HG03159 (cell line): ENCODE measurements at regions not wholly inside any gene's neighbourhood (a gene's known extent, or its start where the extent isn't known, plus 50 kb on each side); places are given as distances from the start of the nearest gene placed in this dataset.

Experiments
- ATAC-seq: cut with Tn5 transposase; IDR thresholded peaks from one replicate; pipeline ENCODE4 v1.9.1; 2021; ENCODE audit warnings: mild to moderate bottlenecking, moderate library complexity; ENCODE audit not compliant: unreplicated experiment

DNA sequence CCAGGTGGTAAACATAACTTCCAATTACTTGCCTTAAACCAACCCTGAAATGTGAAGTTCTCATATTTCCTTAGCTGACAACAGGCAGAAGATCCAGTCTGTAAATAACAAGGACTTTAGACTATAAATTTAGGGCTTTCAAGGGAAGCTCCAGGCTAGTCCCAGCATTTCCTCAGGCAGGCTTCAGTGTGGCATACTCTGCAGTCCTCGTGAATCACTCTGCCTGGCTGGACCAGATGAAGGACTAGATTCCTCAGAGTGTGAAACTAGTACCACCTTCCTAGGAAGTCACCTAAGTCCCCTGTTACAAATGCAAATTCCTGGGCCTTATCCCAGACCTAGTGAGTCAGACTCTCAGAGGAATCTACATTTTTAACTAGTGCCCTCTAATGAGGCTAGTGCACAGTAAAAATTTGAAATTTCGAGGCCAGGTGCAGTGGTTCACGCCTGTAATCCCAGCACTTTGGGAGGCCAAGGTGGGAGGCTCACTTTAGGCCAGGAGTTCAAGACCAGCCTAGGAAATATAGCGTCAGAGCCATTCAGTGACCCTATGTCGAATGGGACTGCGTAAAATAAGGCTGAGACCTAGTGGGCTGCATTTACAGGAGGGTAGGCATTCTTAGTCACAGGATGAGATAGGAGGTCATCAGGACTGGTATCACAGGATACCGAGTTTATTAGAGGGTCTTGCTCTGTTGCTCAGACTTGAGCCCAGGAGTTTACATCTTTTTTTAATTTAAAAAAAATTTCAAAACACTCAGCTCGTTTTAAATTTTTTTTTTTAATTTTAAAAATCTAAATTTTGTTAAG lies 279.6 kb upstream of the JARID2 start:
- ATAC-seq: no peak

DNA sequence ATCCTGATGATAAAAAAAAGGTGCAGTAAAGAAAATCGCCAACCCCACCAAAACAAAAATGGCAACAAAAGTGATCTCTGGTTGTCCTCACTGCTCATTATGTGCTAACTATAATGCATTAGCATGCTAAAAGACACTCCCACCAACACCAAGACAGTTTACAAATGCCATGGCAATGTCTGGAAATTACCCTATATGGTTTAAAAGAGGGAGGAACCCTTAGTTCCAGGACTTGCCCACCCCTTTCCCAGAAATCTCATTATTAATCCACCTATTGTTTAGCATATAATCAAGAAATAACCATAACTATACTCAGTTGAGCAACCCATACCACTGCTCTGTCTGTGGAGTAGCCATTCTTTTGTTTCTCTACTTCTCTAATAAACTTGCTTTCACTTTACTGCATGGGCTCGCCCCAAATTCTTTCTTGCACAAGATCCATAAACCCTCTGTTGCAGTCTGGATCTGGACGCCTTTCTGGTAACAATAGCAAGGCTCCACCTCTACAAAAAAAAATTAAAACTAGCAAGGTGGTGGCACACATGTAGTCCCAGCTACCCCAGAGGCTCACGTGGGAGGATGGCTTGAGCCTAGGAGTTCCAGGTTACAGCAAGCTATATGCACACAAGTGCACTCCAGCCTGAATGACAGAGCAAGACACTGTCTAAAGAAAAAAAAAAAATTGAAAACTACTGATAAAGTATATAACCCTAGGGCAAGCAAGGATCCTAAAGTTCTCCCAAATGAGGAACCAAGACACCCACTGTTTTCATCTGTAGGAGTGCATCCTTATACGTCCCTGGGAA lies 278.8 kb upstream of the JARID2 start:
- ATAC-seq: no peak

DNA sequence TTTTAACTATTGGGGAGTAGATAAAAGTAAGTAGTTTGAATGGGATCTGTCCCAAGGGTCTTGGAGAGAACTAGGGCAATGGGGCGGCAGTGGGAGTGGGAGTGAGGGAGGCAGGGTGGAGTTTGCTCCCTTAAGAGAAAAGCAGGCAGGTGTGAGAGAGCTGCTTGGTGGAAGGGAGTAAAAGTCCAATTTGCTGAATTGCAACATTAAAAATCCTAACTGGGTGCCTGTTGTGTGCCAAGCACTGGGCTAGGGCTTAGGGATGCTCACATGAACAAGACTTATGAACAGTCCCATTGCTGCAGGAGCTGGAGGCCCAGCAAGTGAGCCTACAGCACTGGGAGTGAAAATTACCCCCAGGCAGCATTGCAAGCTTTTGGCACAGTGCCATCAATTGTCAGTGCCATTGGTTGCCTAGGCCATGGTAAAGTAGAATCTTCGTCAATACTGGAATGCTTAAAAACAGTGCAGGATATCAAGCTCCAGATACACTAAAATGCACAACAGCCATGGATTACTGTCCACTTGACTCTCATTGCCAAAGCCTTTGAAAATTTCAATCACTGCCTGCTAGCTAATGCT lies 277.7 kb upstream of the JARID2 start:
- ATAC-seq: no peak

DNA sequence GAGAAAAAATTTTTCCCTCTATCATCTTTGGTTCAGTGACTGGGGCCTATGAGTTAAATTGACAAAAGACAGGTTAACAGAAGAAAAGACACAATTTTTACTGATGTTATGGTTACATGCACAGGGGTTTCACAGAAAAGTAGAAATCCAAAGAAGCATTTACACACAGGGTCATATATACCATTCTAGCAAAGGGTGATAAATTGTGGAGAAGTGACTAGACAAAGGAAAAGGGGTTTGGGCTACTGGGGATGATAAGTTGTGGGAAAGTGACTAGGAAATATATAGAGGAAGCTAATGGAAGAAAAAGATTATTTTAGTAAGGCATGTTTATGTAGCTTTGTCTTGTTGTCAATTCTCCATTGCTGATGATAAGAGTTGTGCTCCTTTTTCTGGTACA lies 276.7 kb upstream of the JARID2 start:
- ATAC-seq: no peak

DNA sequence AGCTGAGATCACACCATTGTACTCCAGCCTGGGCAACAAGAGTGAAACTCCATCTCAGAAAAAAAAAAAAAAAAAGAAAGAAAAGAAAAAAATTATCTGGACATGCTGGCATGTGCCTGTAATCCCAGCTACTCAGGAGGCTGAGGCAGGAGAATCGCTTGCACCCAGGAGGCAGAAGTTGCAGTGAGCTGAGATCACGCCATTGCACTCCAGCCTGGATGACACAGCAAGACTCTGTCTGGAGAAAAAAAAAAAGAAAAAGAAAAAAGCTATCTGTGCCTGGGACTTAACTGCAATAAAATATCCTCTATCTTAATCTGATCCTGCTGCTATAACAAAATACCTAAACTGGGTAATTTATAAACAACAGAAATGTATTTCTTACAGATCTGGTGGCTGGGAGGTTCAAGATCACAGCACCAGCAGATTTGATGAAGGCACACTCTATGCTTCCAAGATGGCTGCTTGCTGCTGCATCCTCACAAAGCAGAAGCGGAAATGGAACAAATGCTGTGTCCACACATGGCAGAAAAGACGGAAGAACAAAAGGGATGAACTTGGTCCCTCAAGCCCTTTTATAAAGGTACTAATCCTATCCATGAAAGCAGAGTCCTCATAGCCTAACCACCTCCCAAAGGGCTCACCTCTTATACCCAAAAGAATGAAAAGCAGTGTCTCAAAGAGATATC lies 273.3 kb upstream of the JARID2 start:
- ATAC-seq: no peak

DNA sequence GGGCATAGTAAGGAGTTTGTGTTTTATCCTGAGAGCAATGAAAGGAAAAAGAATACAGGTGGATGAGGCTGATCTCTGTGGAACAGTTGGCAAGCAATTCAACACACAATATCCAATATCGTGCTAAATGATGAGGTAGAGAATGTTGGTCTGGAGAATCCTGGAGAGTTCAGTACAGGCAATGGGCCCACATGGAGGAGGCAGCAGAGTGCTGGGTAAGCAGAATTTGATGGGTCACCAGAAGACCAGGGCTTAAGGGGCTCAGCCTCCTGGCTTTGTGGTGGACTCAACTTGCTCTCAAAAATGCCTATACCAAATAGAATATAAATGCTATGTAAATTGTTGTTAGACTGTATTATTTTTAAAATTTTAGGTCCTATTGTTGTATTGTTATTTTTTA lies 271.5 kb upstream of the JARID2 start:
- no peak for ATAC-seq

DNA sequence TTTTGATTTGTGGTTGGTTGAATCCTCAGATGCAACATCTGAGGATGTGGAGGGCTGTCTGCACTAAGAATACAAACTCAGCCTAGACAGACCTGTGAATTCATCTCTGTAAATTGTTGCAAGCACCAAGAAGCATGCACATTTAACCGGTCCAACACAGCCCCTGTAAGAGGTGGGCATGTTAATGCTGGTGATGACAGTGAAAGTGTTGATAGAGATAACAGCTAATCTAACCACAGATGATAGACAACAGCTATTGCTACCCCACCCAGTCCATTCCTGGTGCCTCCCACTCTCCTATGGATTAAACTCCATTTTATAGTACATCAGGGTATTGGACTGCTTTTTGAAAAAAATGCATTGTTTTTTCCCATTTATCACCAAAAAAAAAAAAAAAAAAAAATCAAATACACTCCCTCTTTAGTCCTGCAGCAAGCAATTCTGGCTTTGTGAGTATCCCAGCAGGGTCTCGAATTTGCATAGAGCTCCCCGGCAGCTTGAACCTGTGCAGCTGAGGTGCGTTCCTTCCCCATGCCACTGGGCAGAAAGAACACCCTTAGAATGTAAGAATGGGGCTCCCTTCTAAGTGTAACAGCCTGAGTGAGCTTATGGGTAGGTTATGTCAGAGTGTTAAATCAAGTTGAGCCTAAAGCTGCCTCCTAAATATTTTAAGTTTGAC lies 270.9 kb upstream of the JARID2 start:
- ATAC-seq: no peak

DNA sequence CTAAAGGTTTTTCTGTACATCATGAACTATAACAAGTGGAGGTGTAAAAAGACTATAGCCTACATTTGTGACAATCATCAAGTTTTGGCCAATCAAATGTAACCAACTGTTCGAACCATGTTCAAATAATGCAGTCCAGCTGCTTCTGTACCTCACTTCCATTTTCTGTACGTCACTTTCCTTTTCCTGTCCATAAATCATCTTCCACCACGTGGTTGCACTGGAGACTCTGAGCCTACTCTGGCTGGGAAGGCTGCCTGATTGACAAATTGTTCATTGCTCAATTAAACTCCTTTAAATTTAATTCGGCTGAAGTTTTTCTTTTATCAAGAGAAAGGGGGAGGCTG lies 270.4 kb upstream of the JARID2 start:
- no peak for ATAC-seq

DNA sequence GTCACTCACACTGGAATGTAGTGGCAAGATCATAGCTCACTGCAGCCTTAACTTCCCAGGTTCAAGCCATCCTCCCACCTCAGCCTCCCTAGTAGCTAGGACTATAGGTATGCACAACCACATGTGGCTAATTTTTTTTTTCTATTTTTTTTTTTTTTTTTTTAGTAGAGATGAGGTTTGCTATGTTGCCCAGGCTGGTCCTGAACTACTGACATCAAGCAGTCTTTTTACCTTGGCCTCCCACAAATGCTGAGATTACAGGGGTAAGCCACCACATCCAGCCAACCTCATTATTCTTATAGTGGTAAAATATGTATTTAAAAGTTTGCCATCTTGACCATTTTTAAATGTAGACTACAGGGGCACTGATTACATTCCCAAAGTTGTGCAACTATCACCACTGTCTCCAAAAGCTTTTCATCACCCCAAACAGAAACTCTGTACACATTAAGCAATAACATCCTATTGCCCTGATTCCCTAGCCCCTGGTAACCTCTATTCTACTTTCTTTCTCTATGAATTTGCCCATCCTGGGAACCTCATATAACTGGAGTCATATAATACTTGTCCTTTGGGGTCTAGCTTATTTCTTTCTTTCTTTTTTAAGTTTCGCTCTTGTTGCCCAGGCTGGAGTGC lies 268.0 kb upstream of the JARID2 start:
- ATAC-seq: no peak

DNA sequence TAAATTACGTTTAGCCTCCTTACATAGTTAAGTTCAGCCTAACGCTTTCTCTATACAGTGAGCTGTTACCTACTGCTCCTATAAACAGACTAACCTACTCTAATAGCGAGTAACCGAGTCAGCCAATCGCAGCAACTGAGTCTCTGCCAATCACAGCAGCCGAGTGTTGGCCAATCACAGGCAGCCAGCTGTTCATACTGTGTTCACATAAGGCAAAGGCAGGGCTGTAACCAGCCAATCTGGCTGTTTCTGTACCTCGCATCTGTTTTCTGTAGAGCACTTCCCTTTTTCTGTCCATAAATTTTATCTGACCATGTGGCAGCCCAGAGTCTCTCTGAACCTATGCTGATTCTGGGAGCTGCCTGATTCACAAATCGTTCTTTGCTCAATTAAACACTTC lies 263.9 kb upstream of the JARID2 start:
- ATAC-seq: no peak

DNA sequence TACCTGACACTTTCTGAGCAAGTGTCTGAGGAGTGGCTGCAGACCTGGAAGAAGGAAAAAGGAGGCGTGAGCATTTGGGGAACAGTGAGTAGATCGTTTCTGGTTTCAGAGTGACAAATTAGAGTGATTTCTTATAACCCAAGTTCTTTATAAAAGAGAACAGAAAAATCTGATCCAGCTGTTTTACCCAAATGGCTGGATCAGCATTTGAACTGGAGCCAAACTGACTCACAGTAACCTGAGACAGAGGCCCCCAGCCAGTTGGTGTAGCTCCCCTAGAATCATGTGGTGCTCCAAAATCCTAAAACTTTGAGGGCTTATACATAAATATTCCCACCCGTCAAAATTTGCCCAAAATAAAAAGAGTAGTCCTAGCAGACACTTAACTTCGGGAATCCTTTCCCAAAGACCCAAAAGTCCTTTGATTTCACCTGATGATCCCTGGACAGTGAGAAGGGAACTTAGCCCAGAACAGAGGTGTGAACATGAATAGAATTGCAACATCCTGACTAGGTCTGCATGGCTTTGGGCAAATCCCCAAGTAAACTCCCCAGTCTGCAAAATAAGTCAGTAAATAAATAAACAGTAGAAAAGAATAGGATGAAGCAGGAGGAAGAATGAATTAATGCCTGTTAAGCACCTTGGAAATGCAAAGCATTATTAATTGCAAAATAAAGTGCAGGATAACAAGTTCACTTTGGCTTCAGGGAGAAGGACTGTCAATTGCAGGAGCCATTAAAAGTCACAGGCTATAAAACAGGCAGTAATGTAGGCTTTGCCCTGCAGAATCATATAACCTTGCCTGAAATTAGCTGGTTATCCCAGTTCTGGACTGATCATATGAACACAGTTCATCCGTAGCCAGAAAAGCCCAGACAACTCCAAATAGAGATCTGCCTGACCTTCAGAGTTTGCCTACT lies 262.0 kb upstream of the JARID2 start:
- ATAC-seq: no peak

DNA sequence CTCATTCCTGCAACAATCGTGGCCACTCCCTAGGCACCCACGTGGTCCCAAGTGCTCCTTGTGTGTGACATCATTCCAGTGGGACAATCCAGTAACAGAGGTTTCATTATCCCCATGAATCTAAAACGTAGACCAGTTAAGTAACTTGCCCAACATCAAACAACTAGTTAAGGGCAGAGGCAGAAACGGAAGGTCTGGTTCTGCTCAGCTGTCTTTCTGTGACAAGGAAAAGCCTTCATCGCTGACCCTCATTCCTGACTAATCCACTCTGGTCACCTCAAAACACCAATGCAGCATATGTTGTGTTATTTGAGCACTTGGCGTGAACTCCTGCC lies 261.4 kb upstream of the JARID2 start:
- ATAC-seq: no peak

DNA sequence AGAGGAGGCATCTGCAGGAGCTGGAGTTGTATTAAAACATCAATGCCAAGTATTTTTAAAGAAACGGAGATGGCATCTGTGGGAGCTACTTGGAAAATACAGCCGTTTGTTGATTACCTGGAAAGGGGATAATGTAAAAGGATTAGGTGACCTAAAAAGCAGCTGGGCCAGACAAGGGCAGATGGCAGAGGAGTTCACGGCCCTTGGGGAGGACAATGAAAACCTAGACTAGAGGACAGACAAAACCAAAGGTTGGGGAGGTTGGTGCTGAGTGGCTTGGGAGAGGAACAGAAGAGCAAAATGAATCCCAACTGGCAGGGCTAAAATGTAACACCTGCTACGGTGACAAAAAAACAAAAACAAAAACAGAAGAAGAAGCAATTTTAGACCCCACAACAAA lies 260.5 kb upstream of the JARID2 start:
- no peak for ATAC-seq

DNA sequence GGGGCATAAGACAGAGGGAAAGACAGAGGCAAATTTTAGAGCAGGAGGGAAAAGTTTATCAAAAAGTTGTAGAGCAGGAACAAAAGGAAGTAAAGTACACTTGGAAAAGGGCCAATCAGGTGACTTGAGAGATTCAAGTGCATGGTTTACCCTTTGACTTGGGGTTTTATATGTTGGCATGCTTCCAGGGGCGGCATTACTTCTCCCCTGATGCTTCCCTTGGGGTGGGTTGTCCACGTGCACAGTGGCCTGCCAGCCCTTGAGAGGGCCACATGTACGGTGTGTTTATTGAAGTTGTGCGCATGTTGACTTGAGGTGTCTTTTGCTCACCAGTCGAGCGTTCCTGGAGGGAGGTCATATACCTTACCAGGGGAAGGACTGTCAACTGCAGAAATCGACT lies 259.5 kb upstream of the JARID2 start:
- ATAC-seq: no peak

DNA sequence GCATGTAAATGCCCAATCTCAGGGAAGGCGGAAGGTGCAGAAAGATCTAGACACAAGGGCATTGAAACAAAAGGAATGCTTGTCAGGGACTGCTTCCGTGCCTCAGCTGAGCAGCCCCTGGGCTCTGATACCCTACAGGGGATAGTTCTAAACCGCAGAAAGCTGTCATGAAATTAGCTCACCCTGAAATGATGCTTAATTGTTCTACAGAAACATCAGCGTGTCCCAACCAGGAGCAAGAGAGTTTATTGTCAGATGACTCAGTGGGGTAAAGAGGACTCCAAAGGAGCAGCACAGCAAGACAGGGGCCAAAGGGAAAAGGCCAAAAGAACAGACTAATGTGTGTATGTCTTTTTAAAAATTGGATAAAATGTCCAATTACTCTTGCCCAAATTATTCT lies 258.4 kb upstream of the JARID2 start:
- ATAC-seq: no peak

DNA sequence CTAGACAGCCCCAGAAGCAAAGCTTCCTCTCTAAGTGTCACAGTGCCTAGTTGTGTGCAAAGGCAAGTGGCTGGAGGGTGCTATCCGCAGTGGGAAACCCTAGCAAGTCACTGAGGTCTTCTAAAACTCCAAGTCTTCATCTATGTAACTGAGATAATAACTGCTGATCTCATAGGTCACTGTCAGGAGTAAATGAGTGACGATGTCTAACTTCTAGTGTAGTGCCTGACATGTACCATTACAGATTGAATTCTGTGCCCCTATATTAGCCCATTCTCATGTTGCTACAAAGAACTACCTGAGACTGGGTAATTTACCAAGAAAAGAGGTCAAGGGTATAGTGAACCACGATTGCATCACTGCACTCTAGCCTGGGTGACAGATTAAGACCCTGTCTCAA lies 253.5 kb upstream of the JARID2 start:
- no peak for ATAC-seq

DNA sequence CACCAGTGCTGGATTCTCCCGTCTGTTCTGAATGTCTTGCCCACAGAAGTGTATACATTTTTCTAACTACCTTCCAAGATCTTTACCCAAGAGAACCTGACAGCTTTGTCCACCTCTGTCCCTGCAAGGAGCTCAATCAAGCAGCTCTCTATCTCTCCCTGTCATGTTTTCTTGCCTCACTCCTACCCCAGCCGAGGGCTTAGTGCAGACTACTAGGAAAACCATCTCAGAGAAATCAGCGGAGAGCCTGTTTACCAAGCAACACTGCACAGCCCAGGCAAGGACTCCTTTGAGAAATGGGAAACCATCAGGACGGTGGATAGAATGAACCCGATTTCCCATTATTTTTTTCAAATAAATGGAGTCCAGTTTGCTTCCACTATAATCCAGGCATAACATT lies 250.7 kb upstream of the JARID2 start:
- no peak for ATAC-seq

DNA sequence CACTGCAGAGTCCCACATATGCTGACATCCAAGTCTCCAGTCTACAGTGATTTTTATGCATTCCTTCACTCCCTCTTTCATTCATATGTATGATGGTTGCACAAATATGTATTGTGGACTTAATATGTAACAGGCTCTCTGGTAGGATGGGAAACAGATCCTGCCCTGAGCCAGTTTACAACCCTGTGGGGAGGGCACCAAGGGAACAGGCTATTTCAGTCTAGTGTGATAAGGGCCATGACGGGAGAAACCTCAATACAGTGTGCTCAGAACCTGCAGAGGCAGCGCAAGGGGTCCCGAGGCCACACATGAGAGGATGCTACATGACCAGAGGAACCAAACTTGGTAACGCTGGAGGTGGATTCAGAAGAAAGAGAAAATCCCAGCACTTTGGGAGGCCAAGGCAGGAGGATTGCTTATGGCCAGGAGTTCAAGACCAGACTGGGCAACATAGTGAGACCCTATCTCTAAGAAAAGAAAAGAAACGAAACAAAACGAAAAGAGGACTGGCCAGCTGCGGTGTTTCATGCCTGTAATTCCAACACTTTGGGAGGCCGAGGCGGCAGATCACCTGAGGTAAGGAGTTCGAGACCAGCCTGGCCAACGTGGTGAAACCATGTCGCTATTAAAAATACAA lies 249.8 kb upstream of the JARID2 start:
- ATAC-seq: no peak

DNA sequence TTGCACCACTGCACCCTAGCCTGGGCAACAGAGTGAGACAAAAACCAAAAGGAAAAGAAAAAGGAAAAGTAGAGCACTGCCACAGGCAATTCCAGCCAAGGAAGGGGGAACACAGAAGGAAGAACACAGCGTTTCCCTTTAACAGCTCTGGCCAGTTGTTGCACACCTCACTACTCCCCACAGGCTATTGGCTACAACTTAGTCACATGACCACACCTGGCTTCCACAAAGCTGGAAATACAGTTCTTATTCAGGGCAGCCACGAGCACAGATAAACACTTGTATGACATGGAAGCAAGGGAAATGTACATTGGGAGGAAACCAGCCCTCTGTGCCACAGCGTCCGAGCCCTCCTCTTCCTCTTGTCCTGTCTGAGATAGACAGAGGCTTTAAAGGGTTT lies 249.0 kb upstream of the JARID2 start:
- ATAC-seq: no peak
